ENCODE measurements at regions not wholly inside any gene's neighbourhood (a gene's known extent, or its start where the extent isn't known, plus 50 kb on each side); places are given as distances from the start of the nearest gene placed in this dataset.

DNA sequence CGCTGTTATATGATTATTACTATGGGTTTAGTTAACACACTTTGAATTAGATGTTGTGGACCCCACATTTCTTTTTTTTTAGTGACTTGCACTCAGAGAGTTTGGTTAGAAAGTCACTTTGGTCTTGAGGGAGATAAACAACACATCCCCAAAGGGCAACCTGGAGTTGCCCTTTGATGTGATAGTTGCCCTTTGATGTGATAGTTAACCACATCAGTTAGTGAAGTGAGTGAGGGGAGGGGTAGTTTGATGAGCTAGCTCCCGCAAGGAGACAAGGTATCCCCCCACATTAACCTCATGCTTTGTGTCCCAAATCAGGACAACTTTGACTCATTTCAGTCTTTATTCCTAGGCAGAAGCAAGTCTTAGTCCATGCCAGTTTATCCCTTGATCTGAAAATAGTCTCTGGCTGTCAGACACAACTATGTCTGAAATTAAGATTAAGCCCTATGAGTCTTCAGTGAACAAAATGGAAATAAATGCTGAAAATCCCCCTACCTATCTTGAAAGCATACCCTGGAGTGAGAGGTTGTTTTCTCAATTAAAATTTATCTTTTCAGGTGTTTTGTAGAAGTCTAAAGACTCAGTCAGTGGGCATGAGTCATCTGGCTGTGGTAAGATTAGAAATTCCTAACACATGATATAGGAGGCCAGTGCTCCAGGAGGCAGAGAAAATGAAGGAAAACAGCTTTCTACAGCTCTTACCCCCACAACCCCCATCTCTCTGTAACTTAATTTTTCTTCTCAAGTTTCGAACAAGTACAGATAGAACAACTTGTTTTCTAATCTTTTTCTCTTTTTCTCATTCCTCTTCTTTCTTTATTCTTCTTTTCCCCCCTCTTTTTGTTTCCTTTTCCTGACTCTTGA lies 208.9 kb upstream of the DMRTA1 start:
- H3K4me3 ChIP-seq (ENCODE audit: low read depth, low read length), result no peak overlapping the region
- H3K4me1 ChIP-seq (ENCODE audit: insufficient read depth), result no peaks in the 10 kb centered on the region
- no peak for DNase-seq (ENCODE audit: extremely low spot score)
- 89% methylated on average over 3 of the region's 3 CpGs for WGBS
- H3K27ac ChIP-seq (ENCODE audit: low read depth), result no peak overlapping the region
- H3K36me3 ChIP-seq (ENCODE audit: insufficient read depth), result no peaks in the 10 kb centered on the region

DNA sequence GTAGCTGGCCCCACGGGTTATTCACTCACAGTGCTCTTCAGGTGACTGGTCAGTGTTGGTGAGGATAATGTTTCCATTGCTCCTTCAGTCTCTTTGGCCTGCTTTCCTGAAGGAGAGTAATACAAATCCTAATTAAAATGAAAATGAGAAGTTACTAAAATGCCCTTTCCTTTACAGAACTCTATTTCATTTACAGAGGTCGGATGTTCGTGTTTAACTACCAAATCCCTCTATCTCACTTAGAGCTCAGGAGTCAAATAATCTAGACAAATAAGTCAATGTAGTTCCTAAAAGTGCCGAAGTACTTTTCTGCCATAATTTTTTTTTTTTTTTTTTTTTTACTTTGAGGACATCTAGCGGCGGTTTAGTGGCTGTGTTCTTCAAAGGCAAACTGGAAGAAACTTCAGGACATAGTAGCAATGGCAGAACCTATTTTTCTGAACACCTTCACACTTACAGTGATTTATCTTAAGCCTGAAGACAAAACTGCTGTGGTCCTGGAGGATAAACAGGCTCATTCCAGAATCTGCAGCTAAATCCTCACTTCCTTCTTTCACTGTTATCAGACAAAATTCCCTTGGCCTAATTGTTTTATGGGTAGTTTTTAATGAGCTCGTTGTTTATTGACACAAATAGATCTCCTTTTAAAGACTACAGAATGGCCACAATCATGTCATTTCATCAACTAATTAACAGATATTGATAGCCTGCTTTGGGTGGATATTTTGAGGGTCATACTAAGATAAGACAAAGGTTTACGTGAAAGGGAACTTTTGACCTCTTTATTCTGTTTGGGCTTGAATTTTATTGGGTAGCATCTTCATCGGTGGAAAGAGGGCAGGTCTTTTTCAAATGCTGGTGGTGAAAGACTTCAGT lies 207.6 kb upstream of the DMRTA1 start:
- no peaks in the 10 kb centered on the region for H3K4me1 ChIP-seq (ENCODE audit: insufficient read depth)
- WGBS, result 13% methylated on average over 9 of the region's 9 CpGs
- H3K27ac ChIP-seq (ENCODE audit: low read depth), result no peak overlapping the region

DNA sequence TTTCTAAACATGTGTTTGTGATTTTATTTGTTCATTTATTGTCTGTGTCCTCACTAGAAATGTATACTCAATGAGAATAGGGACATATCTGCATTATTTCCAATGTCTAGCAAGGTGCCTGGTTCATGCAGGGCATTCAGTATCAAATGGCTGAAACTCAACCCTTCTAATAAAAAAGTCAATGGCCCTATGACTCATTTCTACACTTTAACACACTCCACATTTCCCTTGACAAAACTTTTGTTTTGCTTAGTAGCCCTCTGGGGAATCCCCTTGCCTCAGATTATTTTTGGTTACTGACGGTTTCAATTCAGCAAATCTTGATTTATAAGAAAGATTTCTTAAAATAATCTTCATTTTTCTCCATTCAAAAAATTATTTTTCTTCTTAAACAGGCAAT lies 206.0 kb upstream of the DMRTA1 start:
- Histone ChIP-seq H3K36me3 (ENCODE audit: insufficient read depth) (no peaks in the 10 kb centered on the region), H3K4me3 (ENCODE audit: low read depth, low read length) (no peak overlapping the region), H3K27ac (ENCODE audit: low read depth) (no peak overlapping the region), H3K4me1 (ENCODE audit: insufficient read depth) (no peaks in the 10 kb centered on the region)
- DNase-seq (ENCODE audit: extremely low spot score), result no peak
- WGBS, result 34% methylated on average over 1 of the region's 1 CpG

More for the DNA sequence above, 207.6 kb upstream of the DMRTA1 start:
- no peak for DNase-seq (ENCODE audit: extremely low spot score)
- Histone ChIP-seq H3K4me3 (ENCODE audit: low read depth, low read length) (no peak overlapping the region), H3K36me3 (ENCODE audit: insufficient read depth) (no peaks in the 10 kb centered on the region)

DNA sequence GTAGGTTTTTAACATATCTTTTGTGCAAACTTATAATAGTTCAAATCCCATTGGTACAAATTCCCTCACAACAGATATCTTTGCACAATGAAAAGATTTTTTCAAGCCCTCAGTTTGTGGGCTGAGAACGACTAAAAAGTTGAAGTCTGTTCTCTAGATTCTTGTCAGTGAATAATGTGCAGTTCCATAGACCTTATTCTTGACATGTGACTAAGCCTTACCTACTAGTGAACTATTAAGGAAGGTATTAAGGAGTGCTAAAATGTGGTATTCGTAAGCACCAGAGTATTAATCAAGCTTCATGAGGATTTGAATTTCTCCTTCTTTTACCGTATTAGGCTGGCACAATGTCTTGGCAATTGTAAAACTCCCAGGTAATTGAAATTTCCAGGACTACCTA lies 205.6 kb upstream of the DMRTA1 start:
- Histone ChIP-seq H3K4me3 (ENCODE audit: low read depth, low read length) (no peak overlapping the region), H3K36me3 (ENCODE audit: insufficient read depth) (no peaks in the 10 kb centered on the region), H3K27ac (ENCODE audit: low read depth) (no peak overlapping the region), H3K4me1 (ENCODE audit: insufficient read depth) (no peaks in the 10 kb centered on the region)
- 62% methylated on average over 3 of the region's 3 CpGs for WGBS
- DNase-seq (ENCODE audit: extremely low spot score), result no peak

DNA sequence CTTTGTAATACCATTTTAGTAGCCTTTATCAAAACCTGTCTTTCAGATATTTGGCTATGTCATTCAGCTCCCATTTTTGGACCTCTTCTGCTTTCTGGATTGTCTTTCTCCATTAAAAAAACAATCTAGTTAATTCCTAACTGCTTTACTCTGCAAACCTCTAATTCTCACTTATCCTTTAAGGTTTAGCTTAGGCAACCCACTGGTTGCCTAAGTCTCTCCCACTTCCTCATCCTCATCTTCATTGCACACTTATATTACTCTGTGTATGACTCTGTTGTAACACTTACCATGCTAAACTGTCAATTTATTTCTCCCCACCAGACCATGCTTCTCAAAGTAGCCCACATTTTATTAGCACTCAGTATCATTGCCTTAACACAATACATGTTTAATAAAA lies 205.0 kb upstream of the DMRTA1 start:
- Histone ChIP-seq H3K27ac (ENCODE audit: low read depth) (no peak overlapping the region), H3K4me3 (ENCODE audit: low read depth, low read length) (no peak overlapping the region), H3K36me3 (ENCODE audit: insufficient read depth) (no peaks in the 10 kb centered on the region), H3K4me1 (ENCODE audit: insufficient read depth) (no peaks in the 10 kb centered on the region)
- no peak for DNase-seq (ENCODE audit: extremely low spot score)

DNA sequence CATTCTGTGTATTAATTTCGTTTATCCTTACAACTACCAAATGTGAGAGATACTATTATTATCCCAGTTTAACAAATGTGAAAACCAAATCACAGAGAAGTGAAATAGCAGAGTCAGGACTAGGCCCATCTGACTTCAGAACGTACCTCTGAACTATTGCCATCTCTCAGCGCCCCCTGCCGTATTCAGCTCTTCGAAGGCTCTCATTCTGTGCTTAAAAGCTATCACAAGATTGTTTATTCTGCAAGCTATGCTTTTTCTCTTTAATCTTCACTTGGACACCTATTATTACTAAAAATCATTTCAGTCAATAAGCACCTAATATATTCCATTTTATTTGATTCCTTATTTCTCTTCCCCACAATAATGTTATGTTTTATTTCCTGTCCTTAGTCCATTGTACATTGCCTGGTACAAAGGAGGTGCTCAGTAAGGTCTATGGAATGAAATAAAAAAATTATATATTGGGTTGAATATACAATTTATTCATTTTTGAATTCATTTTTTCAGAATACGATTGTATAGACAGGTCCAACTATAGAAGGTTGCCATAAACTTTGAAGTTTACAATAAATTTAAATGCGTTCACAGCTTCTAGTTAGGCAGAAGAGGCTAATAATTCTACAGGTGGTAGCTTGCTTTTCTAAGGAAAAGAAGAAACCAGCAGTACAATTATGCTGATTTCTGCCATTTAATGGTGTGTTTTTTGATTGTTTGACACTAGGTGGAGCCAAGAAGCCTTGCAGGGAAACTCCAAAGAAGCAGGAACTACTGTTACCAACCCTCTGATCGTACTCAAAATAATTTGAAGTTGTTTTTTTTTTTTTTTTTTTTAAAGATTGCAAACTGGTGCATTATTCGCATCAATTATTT lies 202.2 kb upstream of the DMRTA1 start:
- Histone ChIP-seq H3K27ac (ENCODE audit: low read depth) (no peak overlapping the region), H3K36me3 (ENCODE audit: insufficient read depth) (no peaks in the 10 kb centered on the region), H3K4me3 (ENCODE audit: low read depth, low read length) (no peak overlapping the region), H3K4me1 (ENCODE audit: insufficient read depth) (no peaks in the 10 kb centered on the region)
- DNase-seq (ENCODE audit: extremely low spot score), result no peak
- 33% methylated on average over 9 of the region's 9 CpGs for whole genome bisulfite sequencing

DNA sequence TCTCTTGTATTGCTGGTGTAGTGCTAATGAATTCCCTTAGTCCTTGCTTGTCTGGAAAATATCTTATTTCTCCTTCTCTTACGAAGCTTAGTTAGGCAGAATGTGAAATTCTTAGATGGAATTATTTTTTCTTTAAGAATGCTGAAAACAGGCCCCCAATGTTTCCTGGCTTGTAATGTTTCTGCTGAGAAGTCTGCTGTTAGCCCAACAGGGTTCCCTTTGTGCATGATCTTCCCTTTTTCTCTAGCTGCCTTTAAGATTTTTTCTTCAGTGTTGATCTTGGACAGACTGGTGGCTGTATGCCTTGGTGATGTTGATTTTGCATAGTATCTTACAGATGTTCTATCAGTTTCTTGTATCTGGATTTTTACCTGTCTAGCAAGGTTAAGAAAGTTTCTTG lies 191.3 kb upstream of the DMRTA1 start:
- H3K4me3 ChIP-seq (ENCODE audit: low read depth, low read length), result no peak overlapping the region
- WGBS, result 77% methylated on average over 1 of the region's 1 CpG
- no peaks in the 10 kb centered on the region for H3K4me1 ChIP-seq (ENCODE audit: insufficient read depth)

DNA sequence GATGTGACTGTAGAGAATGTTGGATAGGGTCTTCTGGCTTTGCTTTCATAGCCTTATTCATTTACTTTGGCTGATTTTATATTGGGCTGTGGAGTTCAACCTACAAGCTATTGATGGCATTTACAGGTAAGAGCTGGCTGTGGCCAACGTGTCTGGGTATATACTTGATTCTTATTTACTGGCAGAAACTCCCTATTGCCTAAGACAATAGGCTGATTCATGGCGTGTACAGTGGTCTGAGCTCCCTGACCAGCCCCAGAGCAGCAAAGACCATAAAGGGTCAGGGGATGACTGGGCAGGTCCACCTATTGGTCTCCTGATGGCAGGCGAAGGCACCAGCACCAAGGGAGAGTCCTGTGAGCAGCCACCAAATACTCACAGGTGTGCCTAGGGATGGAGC lies 190.2 kb upstream of the DMRTA1 start:
- Histone ChIP-seq H3K4me1 (ENCODE audit: insufficient read depth) (no peaks in the 10 kb centered on the region), H3K4me3 (ENCODE audit: low read depth, low read length) (no peak overlapping the region), H3K27ac (ENCODE audit: low read depth) (no peak overlapping the region), H3K36me3 (ENCODE audit: insufficient read depth) (no peaks in the 10 kb centered on the region)
- no peak for DNase-seq (ENCODE audit: extremely low spot score)
- WGBS, result 81% methylated on average over 3 of the region's 3 CpGs

More for the DNA sequence above, 191.3 kb upstream of the DMRTA1 start:
- Histone ChIP-seq H3K27ac (ENCODE audit: low read depth) (no peak overlapping the region), H3K36me3 (ENCODE audit: insufficient read depth) (no peaks in the 10 kb centered on the region)
- no peak for DNase-seq (ENCODE audit: extremely low spot score)

DNA sequence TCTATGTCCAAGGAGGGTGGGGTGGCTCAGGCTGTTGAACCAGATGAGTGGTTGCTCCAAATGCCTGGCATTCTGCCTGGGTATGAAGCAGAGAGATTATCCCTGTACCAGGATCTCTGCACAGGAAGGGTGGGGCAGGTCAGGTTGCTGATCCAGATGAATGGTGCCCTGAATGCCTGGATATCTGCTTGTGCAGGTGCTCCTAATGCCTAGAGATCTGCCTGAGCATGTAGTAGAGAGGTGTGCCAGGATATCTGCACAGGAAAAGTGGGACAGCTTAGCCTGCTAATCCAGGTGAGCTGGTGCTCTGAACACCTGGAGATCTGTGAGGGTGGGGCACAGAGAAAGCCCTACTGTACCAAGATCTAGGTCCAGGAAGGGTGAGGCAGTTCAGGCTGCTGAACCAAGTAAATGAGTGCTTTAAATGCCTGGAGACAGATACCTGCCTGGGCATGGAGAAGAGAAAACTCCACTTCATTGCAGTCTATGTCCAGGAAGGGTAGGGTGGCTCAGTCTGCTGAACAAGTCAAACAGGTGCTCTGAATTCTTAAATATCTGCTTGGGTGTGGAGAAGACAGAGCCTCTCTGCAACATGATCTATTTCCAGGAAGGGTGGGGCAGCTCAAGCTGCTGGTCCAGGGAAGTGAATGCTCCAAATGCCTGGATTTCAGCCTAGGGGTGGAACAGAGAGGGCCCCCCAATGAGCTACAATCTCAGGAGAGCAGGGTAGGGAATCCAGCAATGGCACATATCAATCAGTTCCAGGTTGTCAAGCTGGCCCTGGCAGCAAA lies 189.4 kb upstream of the DMRTA1 start:
- Histone ChIP-seq H3K4me3 (ENCODE audit: low read depth, low read length) (no peak overlapping the region), H3K36me3 (ENCODE audit: insufficient read depth) (no peaks in the 10 kb centered on the region), H3K4me1 (ENCODE audit: insufficient read depth) (no peaks in the 10 kb centered on the region), H3K27ac (ENCODE audit: low read depth) (no peak overlapping the region)
- no peak for DNase-seq (ENCODE audit: extremely low spot score)

DNA sequence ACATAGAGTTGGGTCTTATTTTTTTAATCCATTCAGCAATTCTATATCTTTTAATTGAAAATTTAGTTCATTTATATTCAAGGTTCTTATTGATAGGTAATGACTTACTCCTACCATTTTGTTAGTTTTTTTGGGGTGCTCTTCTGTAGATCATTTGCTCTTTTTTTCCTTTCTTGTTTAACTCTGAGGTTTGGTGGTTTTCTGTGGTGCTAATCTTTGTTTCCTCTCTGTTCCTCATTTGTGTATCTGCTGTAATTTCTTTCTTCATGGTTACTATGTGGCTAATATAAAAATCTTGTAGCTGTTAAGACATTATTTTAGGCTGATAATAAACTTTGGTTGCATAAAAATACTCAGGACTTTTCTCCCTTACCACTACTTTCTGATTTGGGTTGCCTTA lies 181.6 kb upstream of the DMRTA1 start:
- H3K4me1 ChIP-seq (ENCODE audit: insufficient read depth), result no peaks in the 10 kb centered on the region
- no peak overlapping the region for H3K27ac ChIP-seq (ENCODE audit: low read depth)
- H3K36me3 ChIP-seq (ENCODE audit: insufficient read depth), result no peaks in the 10 kb centered on the region
- H3K4me3 ChIP-seq (ENCODE audit: low read depth, low read length), result no peak overlapping the region
- DNase-seq (ENCODE audit: extremely low spot score), result no peak

DNA sequence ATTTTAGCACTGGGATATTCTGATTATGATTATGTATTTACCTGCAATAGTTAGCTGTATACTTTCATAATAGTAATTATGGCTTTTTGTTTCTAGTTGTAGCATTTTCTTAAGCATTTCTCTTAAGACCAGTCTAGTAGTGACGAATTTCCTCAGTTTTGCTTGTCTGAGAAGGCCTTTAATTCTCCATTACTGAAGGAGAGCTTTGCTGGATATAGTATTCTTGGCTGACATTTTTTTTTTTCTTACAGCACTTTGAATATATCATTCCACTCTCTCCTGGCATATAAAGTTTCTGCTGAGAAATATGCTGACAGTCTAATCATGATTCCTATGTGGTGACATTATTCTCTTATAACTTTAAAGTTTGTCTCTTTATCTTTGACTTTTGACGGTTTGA lies 181.1 kb upstream of the DMRTA1 start:
- no peak for DNase-seq (ENCODE audit: extremely low spot score)
- 70% methylated on average over 2 of the region's 2 CpGs for WGBS
- H3K36me3 ChIP-seq (ENCODE audit: insufficient read depth), result no peaks in the 10 kb centered on the region
- no peak overlapping the region for H3K4me3 ChIP-seq (ENCODE audit: low read depth, low read length)
- no peak overlapping the region for H3K27ac ChIP-seq (ENCODE audit: low read depth)
- no peaks in the 10 kb centered on the region for H3K4me1 ChIP-seq (ENCODE audit: insufficient read depth)

DNA sequence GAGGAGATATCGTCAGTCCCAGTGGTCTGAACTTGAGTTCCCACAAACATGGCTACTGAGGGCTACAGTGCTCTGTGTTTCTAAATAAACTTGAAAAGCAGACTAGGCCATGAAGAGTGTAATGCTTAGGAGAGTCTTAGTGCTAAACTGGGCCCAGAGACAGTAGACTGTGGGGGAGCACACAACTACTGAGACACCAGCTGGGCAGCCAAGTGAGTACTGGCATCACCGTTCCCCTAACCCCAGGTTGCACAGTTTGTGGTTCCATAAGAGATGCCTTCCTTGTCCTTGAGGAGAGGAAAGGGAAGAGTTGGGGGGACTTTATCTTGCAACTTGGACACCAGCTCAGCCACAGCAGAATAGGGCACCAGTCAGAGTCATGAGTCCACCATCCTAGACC lies 172.1 kb upstream of the DMRTA1 start:
- 85% methylated on average over 2 of the region's 2 CpGs for WGBS
- no peak overlapping the region for H3K4me3 ChIP-seq (ENCODE audit: low read depth, low read length)
- DNase-seq (ENCODE audit: extremely low spot score), result no peak
- H3K36me3 ChIP-seq (ENCODE audit: insufficient read depth), result no peaks in the 10 kb centered on the region
- no peaks in the 10 kb centered on the region for H3K4me1 ChIP-seq (ENCODE audit: insufficient read depth)
- no peak overlapping the region for H3K27ac ChIP-seq (ENCODE audit: low read depth)

DNA sequence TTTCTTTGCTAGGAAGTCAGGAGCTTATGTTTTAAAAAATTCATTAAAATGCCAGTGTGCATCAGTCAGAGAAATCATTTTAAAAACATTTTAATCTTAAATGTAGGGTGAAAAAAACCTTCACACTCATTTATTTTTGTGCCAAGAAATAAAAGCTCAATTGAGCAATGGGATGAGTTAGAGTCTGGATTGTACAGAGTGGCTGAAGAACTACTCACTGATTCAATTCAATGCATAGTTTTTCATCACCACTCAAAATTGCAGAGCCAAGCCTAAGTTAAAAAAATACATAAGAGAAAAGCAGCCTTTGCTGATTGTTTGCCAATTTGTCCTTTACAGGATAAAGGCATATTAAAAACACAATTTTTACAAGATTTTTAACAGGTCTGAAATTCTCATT lies 168.2 kb upstream of the DMRTA1 start:
- Histone ChIP-seq H3K4me3 (ENCODE audit: low read depth, low read length) (no peak overlapping the region), H3K4me1 (ENCODE audit: insufficient read depth) (no peaks in the 10 kb centered on the region), H3K27ac (ENCODE audit: low read depth) (no peak overlapping the region), H3K36me3 (ENCODE audit: insufficient read depth) (no peaks in the 10 kb centered on the region)
- DNase-seq (ENCODE audit: extremely low spot score), result no peak
